ENCODE measurements at regions not wholly inside any gene's neighbourhood (a gene's known extent, or its start where the extent isn't known, plus 50 kb on each side); places are given as distances from the start of the nearest gene placed in this dataset.

GRCh38 chr2:18912225-18912888 is 323.0 kb upstream of the NT5C1B start:
- H3K27me3 ChIP-seq = no peaks in the 10 kb centered on the region
- no peaks in the 10 kb centered on the region for H3K9me3 ChIP-seq
- H3K36me3 ChIP-seq = no peaks in the 10 kb centered on the region
- intact Hi-C loops (cut with DNase I) = no loop called here
- TF ChIP-seq EP300 (IDR thresholded peaks at IDR 0.05) = no peak
- no peak for TF ChIP-seq POLR2A (IDR thresholded peaks at IDR 0.05)
- TF ChIP-seq CTCF (IDR thresholded peaks at IDR 0.05) = no peak
- no peak for DNase-seq
- WGBS, 3 donors = 70 to 72% (median 71%) methylated on average over 8 of the region's 8 CpGs
- H3K4me3 ChIP-seq = no peak overlapping the region
- no peak overlapping the region for H3K27ac ChIP-seq
- no peaks in the 10 kb centered on the region for H3K4me1 ChIP-seq (ENCODE audit: insufficient read depth)

- WGBS, 3 donors = 90 to 95% (median 95%) methylated on average over 7 of the region's 7 CpGs
- TF ChIP-seq EP300 (IDR thresholded peaks at IDR 0.05) = no peak
- TF ChIP-seq CTCF (IDR thresholded peaks at IDR 0.05) = no peak
- TF ChIP-seq POLR2A (IDR thresholded peaks at IDR 0.05) = no peak
- Histone ChIP-seq H3K36me3 (no peaks in the 10 kb centered on the region), H3K9me3 (no peaks in the 10 kb centered on the region), H3K4me1 (ENCODE audit: insufficient read depth) (no peaks in the 10 kb centered on the region), H3K27me3 (no peaks in the 10 kb centered on the region), H3K27ac (no peak overlapping the region), H3K4me3 (no peak overlapping the region)
- intact Hi-C loops (cut with DNase I) = no loop called here
- DNase-seq = no peak
These were observed 322.0 kb upstream of the NT5C1B start for GRCh38 chr2:18911416-18911815.

GRCh38 chr2:18910843-18911242 is 321.5 kb upstream of the NT5C1B start:
- 63 to 71% (median 68%) methylated on average over 4 of the region's 4 CpGs for WGBS, 3 donors
- no peak overlapping the region for H3K27ac ChIP-seq
- intact Hi-C loops (cut with DNase I) = no loop called here
- DNase-seq = no peak
- no peak overlapping the region for H3K4me3 ChIP-seq
- H3K27me3 ChIP-seq = no peaks in the 10 kb centered on the region
- H3K4me1 ChIP-seq (ENCODE audit: insufficient read depth) = no peaks in the 10 kb centered on the region
- no peak for TF ChIP-seq EP300 (IDR thresholded peaks at IDR 0.05)
- no peak for TF ChIP-seq POLR2A (IDR thresholded peaks at IDR 0.05)
- TF ChIP-seq CTCF (IDR thresholded peaks at IDR 0.05) = no peak
- no peaks in the 10 kb centered on the region for H3K36me3 ChIP-seq
- H3K9me3 ChIP-seq = no peaks in the 10 kb centered on the region

- no peak for DNase-seq
- H3K27ac ChIP-seq = no peak overlapping the region
- no peak overlapping the region for H3K4me3 ChIP-seq
- H3K9me3 ChIP-seq = no peaks in the 10 kb centered on the region
- H3K27me3 ChIP-seq = no peaks in the 10 kb centered on the region
- H3K4me1 ChIP-seq (ENCODE audit: insufficient read depth) = no peaks in the 10 kb centered on the region
- no peak for TF ChIP-seq POLR2A (IDR thresholded peaks at IDR 0.05)
- TF ChIP-seq CTCF (IDR thresholded peaks at IDR 0.05) = no peak
- TF ChIP-seq EP300 (IDR thresholded peaks at IDR 0.05) = no peak
- 86 to 88% (median 88%) methylated on average over 3 of the region's 3 CpGs for WGBS, 3 donors
- no peaks in the 10 kb centered on the region for H3K36me3 ChIP-seq
- intact Hi-C loops (cut with DNase I) = no loop called here
These were observed 318.6 kb upstream of the NT5C1B start for GRCh38 chr2:18907937-18908336.

Measured in ovary (tissue), 7 donors.